Naive thymus-derived CD4-positive, alpha-beta T cell (primary cell): ENCODE measurements at regions not wholly inside any gene's neighbourhood (a gene's known extent, or its start where the extent isn't known, plus 50 kb on each side); places are given as distances from the start of the nearest gene placed in this dataset.

Experiments used
- ATAC-seq: fragments of 150-1000 bp; cut with Tn5 transposase; 2 replicates; pipeline ENCODE4 v1.10.0; 2021; ENCODE audit warnings: mild to moderate bottlenecking, moderate library complexity
- CTCF ChIA-PET: fragments of 350-600 bp; sonication (Branson Sonifier 250); formaldehyde crosslinking; loops from one replicate; lab custom pipeline; 2021; ENCODE audit warnings: antibody characterized with exemption; lab: Charles Lee
- POLR2A ChIA-PET: fragments of 350-600 bp; sonication (Branson Sonifier 250); formaldehyde crosslinking; loops from one replicate; lab custom pipeline; 2021; ENCODE audit warnings: antibody characterized with exemption, inconsistent platforms; lab: Charles Lee
- DNase-seq, 9 donors: peaks; one replicate each; pipeline versions ENCODE4 v3.0.0 to v3.0.0-alpha.2; 2020 to 2022; ENCODE audit warnings: mixed read lengths in 1 of 9
- H3K27ac ChIP-seq: one replicate; pipeline ENCODE4 v1.7.0; 2013; ENCODE audit warnings: mild to moderate bottlenecking, low read depth, low read length, moderate library complexity
- H3K27me3 ChIP-seq, 2 donors: one replicate each; pipeline ENCODE4 v1.7.0; 2013; ENCODE audit warnings: low read length in 2 of 2, mild to moderate bottlenecking in 2 of 2, moderate library complexity in 2 of 2; ENCODE audit not compliant: control insufficient read depth in 2 of 2, insufficient read depth in 2 of 2
- H3K36me3 ChIP-seq, 3 experiments: 1 replicate in 2 of 3; 2 replicates in 1 of 3; pipeline ENCODE4 v1.7.0; 2013; ENCODE audit warnings: low read length in 3 of 3, mild to moderate bottlenecking in 3 of 3, moderate library complexity in 1 of 3; ENCODE audit not compliant: insufficient read depth in 3 of 3, control insufficient read depth in 2 of 3
- H3K4me1 ChIP-seq, 2 donors: one replicate each; pipeline ENCODE4 v1.7.0; 2013; ENCODE audit warnings: low read length in 2 of 2, mild to moderate bottlenecking in 2 of 2, moderate library complexity in 1 of 2; ENCODE audit not compliant: control insufficient read depth in 2 of 2, insufficient read depth in 2 of 2
- H3K4me3 ChIP-seq: 2 replicates; pipeline ENCODE4 v1.7.0; 2013; ENCODE audit warnings: mild to moderate bottlenecking, low read length
- H3K9me3 ChIP-seq, 3 experiments: 1 replicate in 2 of 3; 2 replicates in 1 of 3; pipeline ENCODE4 v1.7.0; 2013; ENCODE audit warnings: low read length in 3 of 3; ENCODE audit not compliant: control insufficient read depth in 2 of 3
- H3K27ac Mint-ChIP-seq, 9 donors: one replicate each; pipeline ENCODE4 v1.8.0; 2020 to 2022; ENCODE audit warnings: mixed read lengths in 9 of 9, mild to moderate bottlenecking in 8 of 9, moderate library complexity in 5 of 9, inconsistent platforms in 2 of 9
- H3K27me3 Mint-ChIP-seq, 5 donors: one replicate each; pipeline ENCODE4 v1.8.0; 2021 to 2022; ENCODE audit warnings: mixed read lengths in 5 of 5, mild to moderate bottlenecking in 1 of 5
- H3K36me3 Mint-ChIP-seq, 5 donors: one replicate each; pipeline ENCODE4 v1.8.0; 2020 to 2022; ENCODE audit warnings: mixed read lengths in 5 of 5, mild to moderate bottlenecking in 3 of 5, inconsistent platforms in 1 of 5
- H3K4me1 Mint-ChIP-seq, 7 donors: one replicate each; pipeline ENCODE4 v1.8.0; 2020 to 2022; ENCODE audit warnings: mixed read lengths in 7 of 7, mild to moderate bottlenecking in 3 of 7, inconsistent platforms in 1 of 7
- H3K4me3 Mint-ChIP-seq, 10 donors: one replicate each; pipeline ENCODE4 v1.8.0; 2020 to 2022; ENCODE audit warnings: mild to moderate bottlenecking in 10 of 10, mixed read lengths in 10 of 10, moderate library complexity in 6 of 10, inconsistent platforms in 2 of 10
- H3K9me3 Mint-ChIP-seq, 11 donors: one replicate each; pipeline ENCODE4 v1.8.0; 2020 to 2022; ENCODE audit warnings: mixed read lengths in 11 of 11, mild to moderate bottlenecking in 4 of 11, inconsistent platforms in 1 of 11, moderate library complexity in 1 of 11
- intact Hi-C, 2 donors: fragments of 100-400 bp; cut with micrococcal nuclease; formaldehyde crosslinking; loops; one replicate each; pipeline ENCODE4 v1.15.1; 2023

DNA sequence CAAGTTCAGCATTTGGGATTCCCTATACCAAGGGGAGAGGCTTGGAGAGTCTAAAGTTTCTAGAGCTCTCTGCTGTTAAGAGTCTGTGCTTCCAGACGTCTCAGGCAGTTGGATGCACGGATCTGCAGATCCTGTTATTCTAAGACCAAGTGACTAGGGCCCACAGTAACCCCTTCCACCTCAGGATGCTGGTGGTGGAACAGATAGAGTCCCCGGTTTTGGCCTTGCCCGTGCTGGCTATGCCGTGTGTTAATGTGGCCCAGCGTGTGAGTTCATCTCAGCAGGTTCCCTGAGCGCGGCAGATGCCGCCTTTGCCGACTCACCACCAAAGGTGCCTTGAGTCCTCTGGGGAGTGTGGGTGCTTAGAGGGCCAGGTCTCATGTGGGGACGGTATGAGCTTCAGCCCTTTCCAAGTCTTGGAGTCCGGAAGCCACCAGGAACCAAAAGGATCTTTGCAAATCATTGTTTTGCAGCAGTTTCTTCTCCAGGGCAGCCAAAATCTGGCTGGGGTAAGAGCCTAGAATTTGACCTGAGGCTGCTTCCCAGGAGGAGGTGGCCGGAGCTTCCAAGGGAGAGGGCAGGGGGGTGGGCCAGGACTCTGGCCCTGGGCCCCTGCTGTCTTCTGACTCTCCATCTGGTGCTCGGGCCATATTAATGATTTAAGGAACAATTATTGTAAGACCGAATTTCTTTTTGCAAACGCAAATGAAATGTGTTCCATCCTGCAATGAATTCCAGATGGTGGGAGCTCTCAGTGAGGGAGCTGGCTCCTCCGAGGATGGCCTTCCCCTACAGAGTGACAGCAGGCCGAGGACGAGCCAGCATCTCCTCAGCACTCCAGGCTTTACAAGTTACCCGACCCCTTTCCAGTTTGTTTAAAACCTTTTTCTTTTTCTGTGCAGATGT, 205.7 kb downstream of the FOXD2 start:
- no peak for ATAC-seq
- Histone ChIP-seq H3K27ac (no peak overlapping the region), H3K27me3 (no peaks in the 10 kb centered on the region), H3K9me3 (no peaks in the 10 kb centered on the region), H3K4me3 (no peak overlapping the region), H3K4me1 (no peaks in the 10 kb centered on the region), H3K36me3 (no peaks in the 10 kb centered on the region)
- Mint-ChIP-seq H3K36me3 (no peaks in the 10 kb centered on the region), H3K4me3 (no peak overlapping the region), H3K4me1 (peaks cover 0 to 1% (median 0%) of the 10 kb centered on the region in 7 donors), H3K9me3 (no peaks in the 10 kb centered on the region), H3K27ac (no peak overlapping the region), H3K27me3 (peaks cover 0 to 47% (median 21%) of the 10 kb centered on the region in 5 donors)
- intact Hi-C loops, result no loop called here
- POLR2A ChIA-PET, result no interaction called here
- DNase-seq, result no peak
- CTCF ChIA-PET, result no interaction called here

DNA sequence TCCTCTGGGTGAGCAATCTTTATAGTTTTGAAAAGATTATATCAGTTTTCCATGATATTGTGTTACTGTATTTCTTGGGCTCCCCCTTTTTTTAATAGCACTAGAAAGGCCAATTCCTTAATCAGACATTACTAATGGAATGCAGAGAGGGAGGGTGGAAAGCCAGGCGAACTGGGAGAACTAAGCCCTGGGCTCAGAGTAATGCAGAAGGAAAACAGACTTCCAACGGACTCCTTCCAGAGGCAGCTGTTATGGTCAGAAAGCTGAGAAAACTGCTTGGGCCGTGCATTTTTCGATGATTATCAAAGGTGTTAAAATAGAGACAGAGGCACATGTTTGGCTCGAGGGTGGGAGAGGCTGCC, 206.3 kb downstream of the FOXD2 start:
- H3K36me3 ChIP-seq, result no peaks in the 10 kb centered on the region
- H3K4me1 Mint-ChIP-seq, result peaks cover 0 to 1% (median 0%) of the 10 kb centered on the region in 7 donors
- no peak overlapping the region for H3K27ac Mint-ChIP-seq
- no peak overlapping the region for H3K4me3 ChIP-seq
- POLR2A ChIA-PET, result no interaction called here
- H3K27ac ChIP-seq, result no peak overlapping the region
- peaks cover 0 to 47% (median 21%) of the 10 kb centered on the region in 5 donors for H3K27me3 Mint-ChIP-seq
- ATAC-seq (no peak), DNase-seq (no peak)
- H3K9me3 ChIP-seq, result no peaks in the 10 kb centered on the region
- no peak overlapping the region for H3K4me3 Mint-ChIP-seq
- no peaks in the 10 kb centered on the region for H3K27me3 ChIP-seq
- CTCF ChIA-PET, result no interaction called here
- H3K9me3 Mint-ChIP-seq, result no peaks in the 10 kb centered on the region
- H3K36me3 Mint-ChIP-seq, result no peaks in the 10 kb centered on the region
- intact Hi-C loops, result no loop called here
- no peaks in the 10 kb centered on the region for H3K4me1 ChIP-seq

DNA sequence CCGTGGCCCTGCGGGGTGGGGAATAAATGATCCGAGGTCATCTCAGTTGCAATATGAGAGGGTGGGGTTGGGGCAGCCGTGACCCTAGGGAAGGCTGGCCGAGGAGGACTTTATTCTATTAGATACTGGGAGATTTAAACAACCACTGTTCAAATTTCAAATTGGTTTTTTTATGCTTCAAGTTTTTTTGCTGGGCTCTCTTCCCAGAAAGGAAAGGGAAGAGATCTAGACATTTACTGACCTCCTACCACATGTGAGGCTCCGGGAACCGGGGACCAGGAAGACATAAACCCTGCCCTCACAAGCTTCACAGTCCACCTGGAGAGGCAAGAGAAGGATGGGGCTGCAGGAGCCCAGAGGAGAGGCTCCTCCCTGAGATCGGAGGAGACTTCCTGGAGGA, 207.3 kb downstream of the FOXD2 start:
- H3K9me3 ChIP-seq, result no peaks in the 10 kb centered on the region
- Mint-ChIP-seq H3K27ac (no peak overlapping the region), H3K4me3 (no peak overlapping the region), H3K27me3 (peaks cover under 1 to 41% (median 14%) of the 10 kb centered on the region in 5 donors), H3K36me3 (no peaks in the 10 kb centered on the region), H3K4me1 (peaks cover 0 to 1% (median 0%) of the 10 kb centered on the region in 7 donors), H3K9me3 (no peaks in the 10 kb centered on the region)
- H3K4me1 ChIP-seq, result no peaks in the 10 kb centered on the region
- no peak overlapping the region for H3K4me3 ChIP-seq
- intact Hi-C loops, result no loop called here
- no peak overlapping the region for H3K27ac ChIP-seq
- ATAC-seq (no peak), DNase-seq (no peak)
- no peaks in the 10 kb centered on the region for H3K36me3 ChIP-seq
- ChIA-PET CTCF (no interaction called here), POLR2A (no interaction called here)
- H3K27me3 ChIP-seq, result no peaks in the 10 kb centered on the region

DNA sequence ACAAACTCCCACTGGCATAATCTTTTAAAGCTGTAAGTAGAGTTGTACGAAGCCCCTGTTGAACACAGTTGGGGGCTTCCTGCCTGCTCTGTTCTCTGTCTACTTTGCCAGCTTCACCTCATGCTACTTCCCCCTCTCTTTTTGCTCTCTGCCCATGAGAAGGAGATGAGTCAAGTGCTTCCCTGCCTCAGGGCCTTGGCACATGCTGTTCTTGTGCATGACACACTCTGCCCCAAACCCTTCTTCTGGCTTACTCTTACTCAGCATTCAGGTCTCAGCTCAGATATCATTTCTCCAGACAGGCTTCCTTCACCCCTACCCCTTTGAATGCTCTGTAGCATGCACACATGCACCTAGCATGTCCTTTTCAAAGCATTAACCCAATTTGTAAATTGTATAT, 208.8 kb downstream of the FOXD2 start:
- Mint-ChIP-seq H3K9me3 (no peaks in the 10 kb centered on the region), H3K36me3 (no peaks in the 10 kb centered on the region), H3K27me3 (peaks cover 4 to 33% (median 14%) of the 10 kb centered on the region in 5 donors), H3K4me1 (no peaks in the 10 kb centered on the region), H3K4me3 (no peak overlapping the region), H3K27ac (no peak overlapping the region)
- POLR2A ChIA-PET, result no interaction called here
- intact Hi-C loops, result no loop called here
- DNase-seq (no peak), ATAC-seq (no peak)
- Histone ChIP-seq H3K27ac (no peak overlapping the region), H3K36me3 (no peaks in the 10 kb centered on the region), H3K27me3 (no peaks in the 10 kb centered on the region), H3K4me1 (no peaks in the 10 kb centered on the region), H3K9me3 (no peaks in the 10 kb centered on the region), H3K4me3 (no peak overlapping the region)
- CTCF ChIA-PET, result no interaction called here

DNA sequence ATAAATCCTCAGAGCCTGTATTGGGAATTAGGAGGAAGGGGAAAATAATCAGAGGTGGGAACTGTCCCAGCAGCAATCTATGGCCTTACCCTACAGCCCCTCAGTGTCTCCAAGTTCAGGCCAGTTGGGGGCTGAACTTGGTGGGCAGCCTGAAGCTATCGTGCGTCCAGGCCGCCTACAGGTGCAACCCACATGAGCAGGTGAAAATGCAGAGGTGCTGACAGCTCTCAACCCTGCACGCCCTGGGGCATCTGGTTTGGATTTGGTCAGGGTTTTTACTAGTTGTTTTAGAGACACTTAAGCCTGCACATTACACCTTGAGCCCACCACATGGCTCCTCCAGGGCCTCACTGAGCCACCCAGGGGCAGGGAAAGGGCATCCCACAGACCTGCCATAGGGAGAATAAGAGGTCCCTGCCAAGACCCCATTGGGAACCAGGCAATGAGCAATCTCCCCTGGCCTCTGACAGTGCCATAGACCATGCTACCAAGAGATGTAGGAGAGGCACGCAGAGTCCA, 209.5 kb downstream of the FOXD2 start:
- H3K4me3 ChIP-seq, result no peak overlapping the region
- no peaks in the 10 kb centered on the region for H3K36me3 Mint-ChIP-seq
- H3K27ac Mint-ChIP-seq, result no peak overlapping the region
- H3K4me3 Mint-ChIP-seq, result no peak overlapping the region
- H3K4me1 ChIP-seq, result no peaks in the 10 kb centered on the region
- H3K9me3 Mint-ChIP-seq, result no peaks in the 10 kb centered on the region
- H3K27ac ChIP-seq, result no peak overlapping the region
- H3K27me3 ChIP-seq, result no peaks in the 10 kb centered on the region
- H3K36me3 ChIP-seq, result no peaks in the 10 kb centered on the region
- intact Hi-C loops, result no loop called here
- ChIA-PET CTCF (no interaction called here), POLR2A (no interaction called here)
- H3K27me3 Mint-ChIP-seq, result peaks cover 3 to 29% (median 13%) of the 10 kb centered on the region in 5 donors
- H3K4me1 Mint-ChIP-seq, result peaks cover 0 to under 1% (median 0%) of the 10 kb centered on the region in 7 donors
- no peak for DNase-seq
- ATAC-seq, result no peak
- no peaks in the 10 kb centered on the region for H3K9me3 ChIP-seq

DNA sequence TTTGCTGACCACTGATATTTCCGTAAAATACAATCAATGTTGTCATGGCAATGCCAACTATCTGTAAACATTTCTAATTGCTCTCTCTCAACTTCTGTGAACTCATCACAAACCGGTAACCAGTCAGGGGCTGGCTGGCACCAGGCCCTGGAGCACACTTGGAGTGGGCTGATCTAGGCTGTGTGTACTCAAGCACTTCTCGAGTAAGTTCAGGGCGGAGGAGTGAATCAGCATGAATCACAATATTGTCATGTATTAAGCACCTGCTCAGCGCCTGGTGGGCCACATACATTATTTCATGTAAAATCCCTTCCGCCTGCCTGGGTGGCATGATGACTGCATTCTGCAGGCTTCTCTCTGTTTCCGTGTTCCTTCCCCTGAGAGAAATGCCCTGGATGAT, 212.4 kb downstream of the FOXD2 start:
- Histone ChIP-seq H3K9me3 (no peaks in the 10 kb centered on the region), H3K27ac (no peak overlapping the region), H3K4me3 (no peak overlapping the region), H3K36me3 (no peaks in the 10 kb centered on the region), H3K27me3 (no peaks in the 10 kb centered on the region), H3K4me1 (no peaks in the 10 kb centered on the region)
- CTCF ChIA-PET, result no interaction called here
- Mint-ChIP-seq H3K4me3 (no peak overlapping the region), H3K27ac (no peak overlapping the region), H3K36me3 (no peaks in the 10 kb centered on the region), H3K27me3 (peaks cover 4 to 24% (median 15%) of the 10 kb centered on the region in 5 donors), H3K4me1 (peaks cover 0 to 2% (median 0%) of the 10 kb centered on the region in 7 donors), H3K9me3 (no peaks in the 10 kb centered on the region)
- DNase-seq (no peak), ATAC-seq (no peak)
- intact Hi-C loops, result no loop called here
- POLR2A ChIA-PET, result no interaction called here

DNA sequence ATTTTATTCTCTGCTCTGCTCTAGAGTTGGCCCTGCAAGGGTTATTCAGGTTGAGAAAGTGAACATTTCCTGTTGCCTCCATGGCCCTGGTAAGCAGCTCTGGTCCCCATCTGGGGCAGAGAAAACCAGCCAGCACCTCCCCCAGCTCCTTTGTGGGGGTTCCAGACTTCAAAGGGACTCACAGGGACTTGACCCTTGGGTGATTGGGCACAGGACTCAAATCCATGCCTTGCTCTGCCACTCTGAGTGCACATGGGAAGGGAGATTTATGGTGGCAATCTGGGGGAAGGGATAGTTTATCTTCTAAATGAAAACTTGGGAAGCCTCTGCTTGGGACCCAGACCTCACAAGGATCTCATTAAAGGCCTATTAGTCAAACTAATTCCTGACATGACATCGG, 212.8 kb downstream of the FOXD2 start:
- Histone ChIP-seq H3K4me1 (no peaks in the 10 kb centered on the region), H3K9me3 (no peaks in the 10 kb centered on the region), H3K36me3 (no peaks in the 10 kb centered on the region), H3K4me3 (no peak overlapping the region), H3K27ac (no peak overlapping the region), H3K27me3 (no peaks in the 10 kb centered on the region)
- ChIA-PET POLR2A (no interaction called here), CTCF (no interaction called here)
- intact Hi-C loops, result no loop called here
- Mint-ChIP-seq H3K4me3 (no peak overlapping the region), H3K4me1 (peaks cover 0 to 2% (median 0%) of the 10 kb centered on the region in 7 donors), H3K27ac (no peak overlapping the region), H3K27me3 (peaks cover 6 to 20% (median 16%) of the 10 kb centered on the region in 5 donors), H3K36me3 (no peaks in the 10 kb centered on the region), H3K9me3 (no peaks in the 10 kb centered on the region)
- DNase-seq, result no peak
- no peak for ATAC-seq
